SHP77 treated with DMSO at 0.1 percent for 48 hours (cell line): ENCODE measurements at regions not wholly inside any gene's neighbourhood (a gene's known extent, or its start where the extent isn't known, plus 50 kb on each side); places are given as distances from the start of the nearest gene placed in this dataset.
A peak's percentile ranks its signal among the peaks of the same experiment; 100 is the strongest.

Experiments used
- DNase-seq: peaks from one replicate; lab custom pipeline; 2025; lab: John Stamatoyannopoulos, UW

- DNase-seq: no peak
Observed at GRCh38 chr13:75231235-75231634, 250.7 kb downstream of the TBC1D4 start.

- no peak for DNase-seq
Observed at GRCh38 chr13:75226733-75227435, 255.1 kb downstream of the TBC1D4 start.

- no peak for DNase-seq
Observed at GRCh38 chr13:75226092-75226491, 255.9 kb downstream of the TBC1D4 start.

- DNase-seq: no peak
Observed at GRCh38 chr13:75225288-75226032, 256.5 kb downstream of the TBC1D4 start.

GRCh38 chr13:75224053-75224742 is 257.8 kb downstream of the TBC1D4 start:
- DNase-seq: no peak

- DNase-seq: no peak
Observed at GRCh38 chr13:75222031-75222430, 259.9 kb downstream of the TBC1D4 start.

- no peak for DNase-seq
Observed at GRCh38 chr13:75220861-75221260, 261.1 kb downstream of the TBC1D4 start.

GRCh38 chr13:75220238-75220542 is 261.8 kb downstream of the TBC1D4 start:
- no peak for DNase-seq

- DNase-seq: peak; percentile 62
Observed at GRCh38 chr13:75219479-75220237, 262.3 kb downstream of the TBC1D4 start.

GRCh38 chr13:75217949-75218348 is 264.0 kb downstream of the TBC1D4 start:
- DNase-seq: no peak

- no peak for DNase-seq
Observed at GRCh38 chr13:75216038-75216437, 265.9 kb downstream of the TBC1D4 start.

- DNase-seq: no peak
Observed at GRCh38 chr13:75214846-75215245, 267.1 kb downstream of the TBC1D4 start.

GRCh38 chr13:75202981-75203380 is 279.0 kb downstream of the TBC1D4 start:
- DNase-seq: no peak

GRCh38 chr13:75197803-75198202 is 284.2 kb downstream of the TBC1D4 start:
- DNase-seq: no peak

GRCh38 chr13:75196147-75196837 is 285.7 kb downstream of the TBC1D4 start:
- no peak for DNase-seq

GRCh38 chr13:75195495-75196146 is 286.3 kb downstream of the TBC1D4 start:
- DNase-seq: no peak

- no peak for DNase-seq
Observed at GRCh38 chr13:75194717-75195462, 287.1 kb downstream of the TBC1D4 start.

- DNase-seq: no peak
Observed at GRCh38 chr13:75186379-75186778, 295.6 kb downstream of the TBC1D4 start.

- no peak for DNase-seq
Observed at GRCh38 chr13:75181906-75182305, 300.1 kb downstream of the TBC1D4 start.

- DNase-seq: no peak
Observed at GRCh38 chr13:75180805-75181455, 301.0 kb downstream of the TBC1D4 start.
